ENCODE measurements at regions not wholly inside any gene's neighbourhood (a gene's known extent, or its start where the extent isn't known, plus 50 kb on each side); places are given as distances from the start of the nearest gene placed in this dataset.

- Histone ChIP-seq H3K27me3 (ENCODE audit: insufficient read depth, low read length) (no peaks in the 10 kb centered on the region; the same call in 1 of the 2 replicates), H3K56ac (ENCODE audit: insufficient read length, low read depth, low read length) (no peak overlapping the region), H3K23me2 (ENCODE audit: insufficient read length, low read depth, low read length, poor library complexity, severe bottlenecking) (peaks cover 3% of the 10 kb centered on the region), H4K20me1 (ENCODE audit: control insufficient read depth, insufficient read depth, insufficient read length) (no peaks in the 10 kb centered on the region), H3K9ac (ENCODE audit: extremely low read depth, insufficient read length, low read length) (no peak overlapping the region), H2BK15ac (ENCODE audit: low read depth, low read length) (no peak overlapping the region), H2AFZ (ENCODE audit: low read length) (no peak overlapping the region), H4K91ac (ENCODE audit: insufficient read length, low read depth, low read length) (no peak overlapping the region), H4K8ac (replicated peaks; ENCODE audit: insufficient read length, low read depth, low read length) (no peak overlapping the region), H3K4ac (ENCODE audit: low read depth, low read length) (no peak overlapping the region), H3K14ac (ENCODE audit: insufficient read depth, low read length) (no peak overlapping the region), H2BK5ac (ENCODE audit: insufficient read length, low read length) (no peak overlapping the region), H3K4me2 (ENCODE audit: insufficient read depth, insufficient read length, low read length) (no peak overlapping the region), H3K9me3 (ENCODE audit: control insufficient read depth, low read depth, low read length) (no peaks in the 10 kb centered on the region), H2AK5ac (ENCODE audit: insufficient read length, low read length) (no peak overlapping the region), H3K79me2 (ENCODE audit: insufficient read depth, low read length) (no peaks in the 10 kb centered on the region), H2BK120ac (ENCODE audit: low read depth, low read length, poor library complexity, severe bottlenecking) (no peak overlapping the region), H3K4me1 (ENCODE audit: insufficient read depth, low read length) (peaks cover 13% of the 10 kb centered on the region; the same call in 1 of the 2 replicates), H2BK12ac (ENCODE audit: insufficient read length, low read depth, low read length) (no peak overlapping the region), H4K5ac (ENCODE audit: insufficient read length, low read depth, low read length) (no peak overlapping the region), H3K23ac (ENCODE audit: insufficient read length, low read depth, low read length) (no peak overlapping the region), H3K18ac (ENCODE audit: insufficient read length, low read depth, low read length) (peak overlapping the region; percentile 12), H3K27ac (ENCODE audit: insufficient read length, low read depth, low read length) (no peak overlapping the region), H2BK20ac (ENCODE audit: low read depth, low read length, poor library complexity, severe bottlenecking) (no peak overlapping the region), H3T11ph (ENCODE audit: low read length) (no peak overlapping the region), H3K79me1 (ENCODE audit: insufficient read depth, low read depth, low read length, poor library complexity, severe bottlenecking) (no peaks in the 10 kb centered on the region)
- Mint-ChIP-seq H3K36me3 (ENCODE audit: insufficient read depth in 1 of 3, low read depth in 3 of 3) (peaks cover 0 to 2% (median 0%) of the 10 kb centered on the region in 3 experiments; a peak in 1 of 7 replicates), H3K9me3 (no peaks in the 10 kb centered on the region; a peak in 1 of 5 replicates), H3K27me3 (ENCODE audit: low read depth) (peaks cover 3% of the 10 kb centered on the region; the same call in 1 of the 2 replicates), H3K4me3 (peak overlapping the region in 1 of 2 experiments; percentile 37; a peak in 3 of 5 replicates), H3K4me1 (peaks cover 62 to 71% of the 10 kb centered on the region in 2 experiments), H3K27ac (peak overlapping the region; percentile 93)
- TF ChIP-seq CTCF (conservative IDR thresholded peaks at IDR 0.05) = no peak
- DNase-seq = no peak
- no CpG with 5 or more reads among the region's 18 CpGs for WGBS (ENCODE audit: extremely low coverage, insufficient read length, low lambda C conversion rate)
Observed at GRCh38 chr22:19621373-19622060, 92.8 kb upstream of the SEPTIN5 start.

Measured in H9 (cell line).